HepG2 (cell line): ENCODE measurements at regions not wholly inside any gene's neighbourhood (a gene's known extent, or its start where the extent isn't known, plus 50 kb on each side); places are given as distances from the start of the nearest gene placed in this dataset.

ENCODE experiments used
- ATAC-seq: fragments of 200-7000 bp; cut with Tn5 transposase; 3 replicates; pipeline ENCODE4 v1.9.1; 2020; ENCODE audit warnings: mild to moderate bottlenecking, moderate library complexity
- BruUV-seq: library from RNA; stranded (reverse); fragments of 400-500 nt; replicated peaks from 2 replicates; lab custom pipeline; 2021; lab: Mats Ljungman, UMichigan
- CTCF ChIA-PET: fragments of 300-600 bp; formaldehyde crosslinking; extraction: SDS; loops from one replicate; lab custom pipeline; 2021; ENCODE audit warnings: low total read pairs, inconsistent platforms, low intra/inter-chr PET ratio; lab: Yijun Ruan, JAX
- POLR2A ChIA-PET: fragments of 350-600 bp; sonication (Branson Sonifier 250); formaldehyde crosslinking; loops from one replicate; lab custom pipeline; 2020; ENCODE audit warnings: antibody characterized with exemption, inconsistent platforms; lab: Yijun Ruan, JAX
- DNase-seq: peaks from one replicate; pipeline ENCODE4 v3.0.0-alpha.2; 2015; ENCODE audit warnings: low spot score
- FAIRE-seq: peaks from 3 replicates; lab custom pipeline; 2011; peaks lifted over from hg19 to GRCh38; lab: Jason Lieb, UNC
- H2AFZ ChIP-seq: one replicate; pipeline ENCODE4 v1.6.1; 2011; ENCODE audit warnings: low read length, inconsistent platforms
- H3K27ac ChIP-seq: fragments of 300-600 bp; 3 replicates; pipeline ENCODE4 v1.8.0; 2011; ENCODE audit warnings: mixed run types, mild to moderate bottlenecking, mixed read lengths, low read length, inconsistent platforms; ENCODE audit not compliant: insufficient read depth; ENCODE audit errors: extremely low read length
- H3K27me3 ChIP-seq, 2 experiments: fragments of 200-600 bp in 1 of 2; 2 replicates in 1 of 2; 3 replicates in 1 of 2; pipeline versions ENCODE4 v1.6.0 to v1.8.0; 2011; ENCODE audit warnings: low read length in 2 of 2, mild to moderate bottlenecking in 2 of 2, moderate library complexity in 2 of 2, inconsistent platforms in 1 of 2; ENCODE audit not compliant: insufficient read depth in 2 of 2, control insufficient read depth in 1 of 2
- H3K36me3 ChIP-seq, 2 experiments: fragments of 200-600 bp in 1 of 2; replicated peaks in 1 of 2; 2 replicates in 1 of 2; 3 replicates in 1 of 2; pipeline versions ENCODE4 v1.5.1 to v1.8.0; 2011; ENCODE audit warnings: low read length in 2 of 2, inconsistent platforms in 1 of 2; ENCODE audit not compliant: insufficient read depth in 2 of 2, control insufficient read depth in 1 of 2
- H3K4me1 ChIP-seq: 2 replicates; pipeline ENCODE4 v1.5.1; 2012; ENCODE audit warnings: low read length, inconsistent platforms; ENCODE audit not compliant: insufficient read depth
- H3K4me2 ChIP-seq: 2 replicates; pipeline ENCODE4 v1.6.0; 2011; ENCODE audit warnings: low read depth, low read length, inconsistent platforms
- H3K4me3 ChIP-seq, 3 experiments: fragments of 200-600 bp in 1 of 3; sonication (generic), shearing (Covaris generic) in 1 of 3; replicated peaks in 1 of 3; 2 replicates each; pipeline ENCODE4 v1.5.1; 2011 to 2016; ENCODE audit warnings: low read length in 3 of 3, inconsistent platforms in 2 of 3, low read depth in 2 of 3, mild to moderate bottlenecking in 2 of 3, control low read depth in 1 of 3, mixed read lengths in 1 of 3; ENCODE audit not compliant: insufficient read depth in 1 of 3
- H3K79me2 ChIP-seq: one replicate; pipeline ENCODE4 v1.6.1; 2011; ENCODE audit warnings: low read length, inconsistent platforms; ENCODE audit not compliant: insufficient read depth
- H3K9ac ChIP-seq: 2 replicates; pipeline ENCODE4 v1.6.0; 2011; ENCODE audit warnings: mild to moderate bottlenecking, low read depth, low read length, inconsistent platforms; ENCODE audit not compliant: insufficient read depth
- H3K9me3 ChIP-seq: 2 replicates; pipeline ENCODE4 v1.5.1; 2012; ENCODE audit warnings: mild to moderate bottlenecking, low read length
- H4K20me1 ChIP-seq: 2 replicates; pipeline ENCODE4 v1.6.0; 2011; ENCODE audit warnings: inconsistent platforms, mild to moderate bottlenecking, low read length, moderate library complexity; ENCODE audit not compliant: insufficient read depth
- BRCA1 ChIP-seq: sonication (generic); formaldehyde crosslinking; IDR thresholded peaks from 2 replicates; pipeline ENCODE4 v1.4.0; 2020; ENCODE audit warnings: missing genetic modification reagents
- HES4 ChIP-seq: sonication (generic); formaldehyde crosslinking; IDR thresholded peaks from 2 replicates; pipeline ENCODE4 v1.9.0; 2021; ENCODE audit warnings: mild to moderate bottlenecking, missing genetic modification reagents, borderline replicate concordance
- IRX3 ChIP-seq: sonication (generic); formaldehyde crosslinking; IDR thresholded peaks from 2 replicates; pipeline ENCODE4 v1.8.1; 2023; ENCODE audit warnings: mild to moderate bottlenecking, low read depth, missing genetic modification reagents, borderline replicate concordance
- KLF16 ChIP-seq, 2 experiments: sonication (generic) in 1 of 2; formaldehyde crosslinking in 1 of 2; IDR thresholded peaks; 2 replicates each; pipeline versions ENCODE4 v1.6.1 to v1.8.0; 2016 to 2023; ENCODE audit warnings: missing genetic modification reagents in 2 of 2, missing compliant biosample characterization in 1 of 2
- MAFF ChIP-seq: IDR thresholded peaks from 2 replicates; pipeline ENCODE4 v1.6.1; 2011; ENCODE audit warnings: low read depth, low read length, improper control_type of control experiment
- NR3C1 ChIP-seq: sonication (generic); formaldehyde crosslinking; IDR thresholded peaks from 2 replicates; pipeline ENCODE4 v1.4.0; 2020; ENCODE audit warnings: missing genetic modification reagents
- ZKSCAN1 ChIP-seq: fragments of 150-350 bp; IDR thresholded peaks from 2 replicates; pipeline ENCODE4 v1.6.1; 2014; ENCODE audit warnings: low read length
- WGBS: methylation state at CpG from one replicate; pipeline ENCODE4 v1.1.6; 2017; ENCODE audit warnings: low lambda C conversion rate; 5-methylcytosine and 5-hydroxymethylcytosine counted together
- in situ Hi-C: cut with HindIII; loops from 2 replicates; pipeline ENCODE4 v1.10.0; 2017; ENCODE audit warnings: low pct_unique_long_range_greater_than_20kb; ENCODE audit not compliant: extremely low pct_ligation_motif_present
- intact Hi-C: fragments of 100-400 bp; cut with micrococcal nuclease; formaldehyde crosslinking; loops from one replicate; pipeline ENCODE4 v1.10.0; 2022; ENCODE audit not compliant: unreplicated experiment
- TF ChIP-seq, protein P1 (sequence below), 2 experiments: fragments of 450-650 bp in 1 of 2; sonication (generic) in 1 of 2; formaldehyde crosslinking; IDR thresholded peaks; 2 replicates each; pipeline versions ENCODE4 v1.5.0 to v1.8.0; 2020 to 2022; ENCODE audit warnings: mild to moderate bottlenecking in 1 of 2, missing genetic modification reagents in 1 of 2
- TF ChIP-seq, protein P2 (sequence below), 2 experiments: sonication (generic) in 1 of 2; formaldehyde crosslinking in 1 of 2; IDR thresholded peaks; 2 replicates each; pipeline versions ENCODE4 v1.6.1 to v1.9.0; 2014 to 2022; ENCODE audit warnings: antibody characterized with exemption in 1 of 2, borderline replicate concordance in 1 of 2, inconsistent platforms in 1 of 2, low read depth in 1 of 2, missing genetic modification reagents in 1 of 2
- TF ChIP-seq, protein P3 (sequence below): sonication (generic); formaldehyde crosslinking; IDR thresholded peaks from 2 replicates; pipeline ENCODE4 v1.4.0; 2020; ENCODE audit warnings: missing genetic modification reagents

DNA sequence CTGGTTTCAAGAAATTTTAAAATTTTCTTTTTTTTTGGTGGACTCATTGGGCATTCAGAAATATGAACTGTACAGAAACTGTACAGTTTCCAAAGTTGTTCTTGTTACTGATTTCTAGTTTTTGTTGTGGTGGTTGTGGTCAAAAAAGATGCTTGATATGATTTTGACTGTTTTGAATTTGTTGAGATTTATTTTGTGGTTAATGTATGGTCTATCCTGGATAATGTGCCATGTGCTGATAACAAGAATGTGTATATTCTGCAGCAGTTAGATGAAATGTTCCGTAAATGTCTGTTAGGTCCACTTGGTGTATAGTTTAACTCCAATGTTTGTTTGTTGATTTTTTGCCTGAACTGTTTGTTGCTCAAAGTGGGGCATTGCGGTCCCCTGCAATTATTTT is 127.6 kb upstream of the NUDT6 start:
- intact Hi-C loops (no loop called here), in situ Hi-C loops (no loop called here)
- H3K27me3 ChIP-seq, result no peaks in the 10 kb centered on the region
- H4K20me1 ChIP-seq, result no peaks in the 10 kb centered on the region
- peaks cover 19% of the 10 kb centered on the region for H3K9me3 ChIP-seq
- ATAC-seq, result no peak
- ChIA-PET CTCF (no interaction called here), POLR2A (no interaction called here)
- FAIRE-seq, result no peak
- H3K36me3 ChIP-seq, result no peaks in the 10 kb centered on the region; a peak in 1 of 5 replicates
- 100% methylated on average over 2 of the region's 2 CpGs for WGBS
- H2AFZ ChIP-seq, result no peak overlapping the region
- no TSS peak for BruUV-seq
- no peak overlapping the region for H3K9ac ChIP-seq
- H3K4me2 ChIP-seq, result no peak overlapping the region
- 0 out of 2 replicates have a peak, but pooled peaks cover 4% of the 10 kb centered on the region for H3K4me1 ChIP-seq
- H3K27ac ChIP-seq, result no peak overlapping the region
- H3K79me2 ChIP-seq, result no peaks in the 10 kb centered on the region
- no peak overlapping the region for H3K4me3 ChIP-seq
- DNase-seq, result no peak
- TF ChIP-seq, protein P1, sequence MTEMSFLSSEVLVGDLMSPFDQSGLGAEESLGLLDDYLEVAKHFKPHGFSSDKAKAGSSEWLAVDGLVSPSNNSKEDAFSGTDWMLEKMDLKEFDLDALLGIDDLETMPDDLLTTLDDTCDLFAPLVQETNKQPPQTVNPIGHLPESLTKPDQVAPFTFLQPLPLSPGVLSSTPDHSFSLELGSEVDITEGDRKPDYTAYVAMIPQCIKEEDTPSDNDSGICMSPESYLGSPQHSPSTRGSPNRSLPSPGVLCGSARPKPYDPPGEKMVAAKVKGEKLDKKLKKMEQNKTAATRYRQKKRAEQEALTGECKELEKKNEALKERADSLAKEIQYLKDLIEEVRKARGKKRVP (CRISPR knock-in tag; IDR thresholded peaks at IDR 0.05), result no peak
- TF ChIP-seq ZKSCAN1 (no peak), BRCA1 (CRISPR knock-in tag) (no peak), IRX3 (CRISPR knock-in tag) (no peak), NR3C1 (CRISPR knock-in tag) (no peak), KLF16 (CRISPR knock-in tag; IDR thresholded peaks at IDR 0.05) (no peak), HES4 (CRISPR knock-in tag) (no peak), MAFF (no peak)
- TF ChIP-seq, protein P2, sequence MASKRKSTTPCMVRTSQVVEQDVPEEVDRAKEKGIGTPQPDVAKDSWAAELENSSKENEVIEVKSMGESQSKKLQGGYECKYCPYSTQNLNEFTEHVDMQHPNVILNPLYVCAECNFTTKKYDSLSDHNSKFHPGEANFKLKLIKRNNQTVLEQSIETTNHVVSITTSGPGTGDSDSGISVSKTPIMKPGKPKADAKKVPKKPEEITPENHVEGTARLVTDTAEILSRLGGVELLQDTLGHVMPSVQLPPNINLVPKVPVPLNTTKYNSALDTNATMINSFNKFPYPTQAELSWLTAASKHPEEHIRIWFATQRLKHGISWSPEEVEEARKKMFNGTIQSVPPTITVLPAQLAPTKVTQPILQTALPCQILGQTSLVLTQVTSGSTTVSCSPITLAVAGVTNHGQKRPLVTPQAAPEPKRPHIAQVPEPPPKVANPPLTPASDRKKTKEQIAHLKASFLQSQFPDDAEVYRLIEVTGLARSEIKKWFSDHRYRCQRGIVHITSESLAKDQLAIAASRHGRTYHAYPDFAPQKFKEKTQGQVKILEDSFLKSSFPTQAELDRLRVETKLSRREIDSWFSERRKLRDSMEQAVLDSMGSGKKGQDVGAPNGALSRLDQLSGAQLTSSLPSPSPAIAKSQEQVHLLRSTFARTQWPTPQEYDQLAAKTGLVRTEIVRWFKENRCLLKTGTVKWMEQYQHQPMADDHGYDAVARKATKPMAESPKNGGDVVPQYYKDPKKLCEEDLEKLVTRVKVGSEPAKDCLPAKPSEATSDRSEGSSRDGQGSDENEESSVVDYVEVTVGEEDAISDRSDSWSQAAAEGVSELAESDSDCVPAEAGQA (IDR thresholded peaks at IDR 0.05; ENCODE audit: low read depth), result no peak
- TF ChIP-seq, protein P2 (CRISPR knock-in tag; IDR thresholded peaks at IDR 0.05; ENCODE audit: borderline replicate concordance), result no peak
- TF ChIP-seq, protein P3, sequence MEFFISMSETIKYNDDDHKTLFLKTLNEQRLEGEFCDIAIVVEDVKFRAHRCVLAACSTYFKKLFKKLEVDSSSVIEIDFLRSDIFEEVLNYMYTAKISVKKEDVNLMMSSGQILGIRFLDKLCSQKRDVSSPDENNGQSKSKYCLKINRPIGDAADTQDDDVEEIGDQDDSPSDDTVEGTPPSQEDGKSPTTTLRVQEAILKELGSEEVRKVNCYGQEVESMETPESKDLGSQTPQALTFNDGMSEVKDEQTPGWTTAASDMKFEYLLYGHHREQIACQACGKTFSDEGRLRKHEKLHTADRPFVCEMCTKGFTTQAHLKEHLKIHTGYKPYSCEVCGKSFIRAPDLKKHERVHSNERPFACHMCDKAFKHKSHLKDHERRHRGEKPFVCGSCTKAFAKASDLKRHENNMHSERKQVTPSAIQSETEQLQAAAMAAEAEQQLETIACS (CRISPR knock-in tag), result no peak
